ENCODE measurements at regions not wholly inside any gene's neighbourhood (a gene's known extent, or its start where the extent isn't known, plus 50 kb on each side); places are given as distances from the start of the nearest gene placed in this dataset.
A peak's percentile ranks its signal among the peaks of the same experiment; 100 is the strongest.

GRCh38 chr17:37847811-37848331 lies 76.3 kb upstream of the TBC1D3K start (continued):
- peak in 1 of 2 experiments; percentile 10; a peak in 1 of 4 replicates for TF ChIP-seq BHLHE40 (IDR thresholded peaks at IDR 0.05; ENCODE audit: borderline replicate concordance in 1 of 2, low read depth in 2 of 2, low read length in 1 of 2)

- intact Hi-C loops (cut with micrococcal nuclease; ENCODE audit: unreplicated experiment), result no loop called here
- in situ Hi-C loops (cut with MboI), result loop anchor here (25.0 kb wide), 1 partner anchor 540 kb away; no protein-coding TSS in a partner anchor
- POLR2A ChIA-PET, result interaction anchor here (0.8 kb wide), 1 partner anchor 74 kb away, joined by 3 read pairs; no protein-coding TSS in a partner anchor
- TF ChIP-seq SP1 (IDR thresholded peaks at IDR 0.05; ENCODE audit: low read depth, low read length) (no peak), SRF (IDR thresholded peaks at IDR 0.05; ENCODE audit: low read depth in 2 of 2, low read length in 2 of 2) (no peak), ZNF274 (IDR thresholded peaks at IDR 0.05; ENCODE audit: insufficient read depth, insufficient read length) (no peak), ATF7 (IDR thresholded peaks at IDR 0.05; ENCODE audit: low read depth) (no peak), ZNF207 (IDR thresholded peaks at IDR 0.05; ENCODE audit: borderline replicate concordance) (no peak), ZNF687 (IDR thresholded peaks at IDR 0.05) (no peak), TCF12 (IDR thresholded peaks at IDR 0.05; ENCODE audit: low read depth, low read length) (no peak), SUZ12 (IDR thresholded peaks at IDR 0.05; ENCODE audit: unreplicated experiment) (no peak), SUPT20H (IDR thresholded peaks at IDR 0.05; ENCODE audit: borderline replicate concordance, control insufficient read depth, low read depth, low read length) (no peak), ATF2 (IDR thresholded peaks at IDR 0.05; ENCODE audit: low read length) (no peak), RUNX3 (IDR thresholded peaks at IDR 0.05; ENCODE audit: low read length) (no peak), USF1 (IDR thresholded peaks at IDR 0.05; ENCODE audit: borderline replicate concordance, extremely low read length, insufficient read depth, low read depth, low read length) (no peak), MTA3 (IDR thresholded peaks at IDR 0.05; ENCODE audit: borderline replicate concordance, low read length) (no peak), RCOR1 (conservative IDR thresholded peaks at IDR 0.05; ENCODE audit: low read depth, low read length) (no peak), CBFB (IDR thresholded peaks at IDR 0.05; ENCODE audit: low read depth) (no peak), HCFC1 (IDR thresholded peaks at IDR 0.05; ENCODE audit: low read length) (no peak), LARP7 (IDR thresholded peaks at IDR 0.05) (no peak)
Observed at GRCh38 chr17:37847102-37847501, 77.1 kb upstream of the TBC1D3K start.

More at GRCh38 chr17:37847102-37847501, 77.1 kb upstream of the TBC1D3K start:
- H3K79me2 ChIP-seq (ENCODE audit: control insufficient read depth, insufficient read depth, low read length), result no peaks in the 10 kb centered on the region
- H4K20me1 ChIP-seq (ENCODE audit: control insufficient read depth, insufficient read depth), result no peaks in the 10 kb centered on the region
- BruUV-seq (replicated peaks), result no TSS peak
- 98% methylated on average over 7 of the region's 7 CpGs for WGBS (ENCODE audit: insufficient coverage, insufficient replicate concordance, low lambda C conversion rate, missing lambda C conversion rate)
- H3K36me3 ChIP-seq (ENCODE audit: control insufficient read depth in 2 of 2, insufficient read depth in 2 of 2, low read length in 1 of 2), result no peaks in the 10 kb centered on the region; a peak in 1 of 4 replicates
- no peak overlapping the region for H3K4me3 ChIP-seq
- no peak overlapping the region for H3K4me2 ChIP-seq (ENCODE audit: control insufficient read depth, insufficient read depth)
- ChIA-PET CTCF (interaction anchor here (0.7 to 2.6 kb wide), 2 partner anchors 31 to 57 kb away, joined by 3 to 15 read pairs; no protein-coding TSS in a partner anchor), RAD21 (ENCODE audit: unreplicated experiment) (interaction anchor here (1.0 kb wide), 2 partner anchors 19 to 31 kb away, joined by 3 to 4 read pairs; no protein-coding TSS in a partner anchor), SMC1A (ENCODE audit: uncharacterized antibody, unreplicated experiment) (interaction anchor here (0.6 to 1.0 kb wide), 3 partner anchors 10 to 55 kb away, joined by 3 to 4 read pairs (median 3); no protein-coding TSS in a partner anchor)
- FAIRE-seq, result no peak
- H3K27me3 ChIP-seq (replicated peaks in 1 of 2; ENCODE audit: control insufficient read depth in 2 of 2, insufficient read depth in 2 of 2, low read length in 1 of 2), result no peaks in the 10 kb centered on the region
- peaks cover 34% of the 10 kb centered on the region for H3K4me1 ChIP-seq (ENCODE audit: control insufficient read depth, insufficient read depth, low read length)
- no peak for ATAC-seq
- no peak overlapping the region for H3K27ac ChIP-seq (ENCODE audit: control insufficient read depth, insufficient read depth)
- DNase-seq (ENCODE audit: low read depth, low spot score), result no peak
- no peak overlapping the region for H3K9ac ChIP-seq (ENCODE audit: control insufficient read depth, insufficient read depth, low read length)
- H3K9me3 ChIP-seq (replicated peaks; ENCODE audit: control insufficient read depth, insufficient read depth, low read length), result peaks cover 1% of the 10 kb centered on the region; the same call in 2 of the 3 replicates
- no peak overlapping the region for H2AFZ ChIP-seq (ENCODE audit: control insufficient read depth, low read depth, low read length)

Data from GM12878 (cell line).